ENCODE measurements at regions not wholly inside any gene's neighbourhood (a gene's known extent, or its start where the extent isn't known, plus 50 kb on each side); places are given as distances from the start of the nearest gene placed in this dataset.

DNA sequence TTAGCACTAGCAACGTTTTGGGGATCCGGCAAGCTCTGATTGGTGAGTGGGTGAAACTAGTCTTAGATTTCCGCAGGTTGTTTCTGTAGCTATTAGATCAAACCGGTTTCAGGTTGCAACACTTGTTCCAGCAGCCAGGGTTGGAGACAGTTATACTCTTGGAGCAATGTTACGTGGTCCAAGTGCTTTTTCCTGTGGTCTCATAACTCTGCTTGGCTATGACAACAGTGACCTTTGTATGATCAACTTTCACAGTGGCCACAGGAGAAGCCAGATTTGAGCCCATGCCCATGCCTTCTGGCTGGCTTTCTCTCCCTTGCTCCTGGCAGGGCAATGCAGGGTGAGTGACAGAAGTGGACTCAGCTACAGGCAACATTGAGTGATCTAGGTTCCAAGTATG lies 84.5 kb upstream of the TAF1B start:
- no peak for DNase-seq

DNA sequence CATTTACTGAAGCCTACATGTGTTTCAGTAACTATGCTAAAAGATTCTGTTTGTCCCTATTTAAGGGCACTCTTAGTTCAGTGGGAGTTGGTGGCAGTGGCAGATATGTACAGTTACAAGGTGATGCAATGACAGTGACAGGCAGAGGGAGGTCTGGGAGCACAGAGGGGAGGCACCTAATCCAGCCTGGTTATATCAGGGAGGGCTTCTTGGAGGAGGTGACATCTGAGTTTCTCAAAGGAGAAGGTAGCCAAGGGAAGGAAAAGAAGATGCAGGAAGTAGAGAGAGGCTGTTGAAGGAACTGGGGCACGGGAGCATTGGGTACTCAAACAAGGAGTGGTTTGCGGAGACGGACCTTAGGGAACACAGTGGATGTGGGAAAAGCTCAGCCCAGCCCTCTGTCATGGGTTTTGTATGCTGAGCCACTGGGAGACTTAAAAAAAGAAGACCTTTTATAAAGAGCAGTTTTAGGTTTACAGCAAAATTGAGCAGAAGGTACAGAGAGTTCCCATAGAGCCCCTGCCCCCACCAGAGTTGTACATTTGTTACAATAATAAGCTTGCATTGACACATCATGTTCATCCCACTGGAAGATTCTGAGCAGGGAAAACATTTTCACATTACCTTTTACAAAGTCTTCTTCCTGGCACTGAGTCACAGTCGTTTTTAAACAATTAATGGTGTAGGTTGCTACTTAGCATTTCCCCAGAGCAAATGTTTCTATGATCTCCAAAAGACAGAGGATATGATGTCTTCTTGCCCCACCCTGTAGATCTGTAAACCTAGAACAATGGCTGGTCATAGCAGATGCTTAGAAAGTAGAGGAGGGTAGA lies 83.0 kb upstream of the TAF1B start:
- no peak for DNase-seq

DNA sequence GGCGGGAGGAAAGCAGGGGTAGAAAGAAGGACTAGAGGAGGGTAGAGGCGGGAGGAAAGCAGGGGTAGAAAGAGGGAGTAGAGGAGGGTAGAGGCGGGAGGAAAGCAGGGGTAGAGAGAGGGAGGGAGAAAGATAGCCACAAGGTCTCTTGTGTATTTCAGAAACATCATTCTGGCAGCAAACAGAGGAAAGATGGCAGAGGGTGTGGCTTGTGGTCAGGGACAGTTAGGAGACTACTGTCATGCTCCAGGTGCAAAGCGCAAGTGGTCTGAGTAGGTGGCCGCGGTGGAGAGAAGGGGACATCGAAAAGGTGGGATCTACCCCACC lies 82.4 kb upstream of the TAF1B start:
- DNase-seq, result no peak

DNA sequence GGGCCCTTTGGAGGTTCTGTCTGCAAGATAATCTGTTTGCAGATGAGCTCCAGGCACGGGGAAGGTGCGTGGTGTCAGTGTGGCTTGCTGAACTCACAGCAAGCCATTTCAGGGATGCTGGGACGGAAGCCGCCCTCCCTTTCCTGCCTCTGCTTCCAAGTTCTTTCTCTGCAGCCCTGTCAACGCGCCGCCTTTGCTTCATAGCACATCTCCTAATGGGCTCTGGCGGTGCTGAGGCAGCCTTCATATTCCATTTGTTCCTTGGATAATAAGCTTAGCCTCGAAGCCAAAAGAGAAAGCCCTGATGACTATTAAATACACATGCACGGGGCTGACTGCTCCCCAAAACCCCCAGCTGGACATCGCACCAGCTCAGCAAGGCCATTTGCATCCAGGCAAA lies 81.7 kb upstream of the TAF1B start:
- peak; percentile 82 for DNase-seq

DNA sequence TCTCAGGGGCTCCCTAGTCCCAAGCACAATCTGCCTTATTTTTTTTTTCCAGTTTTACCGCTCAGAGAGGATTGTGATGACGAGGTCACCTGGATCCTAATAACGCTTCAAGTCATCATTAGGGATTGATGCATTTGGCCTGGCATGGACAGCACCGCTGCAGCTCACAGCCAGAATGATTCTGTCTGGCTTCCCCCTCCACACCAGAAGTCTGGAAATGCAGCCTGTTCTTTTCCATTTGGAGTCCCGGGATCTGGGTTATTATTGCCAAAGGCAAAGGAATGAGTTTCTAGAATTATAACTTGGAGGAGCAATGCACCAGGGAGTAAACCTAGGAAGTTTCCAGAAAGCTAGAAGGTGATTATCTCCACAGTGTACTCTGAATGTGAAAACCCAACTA lies 81.1 kb upstream of the TAF1B start:
- no peak for DNase-seq

DNA sequence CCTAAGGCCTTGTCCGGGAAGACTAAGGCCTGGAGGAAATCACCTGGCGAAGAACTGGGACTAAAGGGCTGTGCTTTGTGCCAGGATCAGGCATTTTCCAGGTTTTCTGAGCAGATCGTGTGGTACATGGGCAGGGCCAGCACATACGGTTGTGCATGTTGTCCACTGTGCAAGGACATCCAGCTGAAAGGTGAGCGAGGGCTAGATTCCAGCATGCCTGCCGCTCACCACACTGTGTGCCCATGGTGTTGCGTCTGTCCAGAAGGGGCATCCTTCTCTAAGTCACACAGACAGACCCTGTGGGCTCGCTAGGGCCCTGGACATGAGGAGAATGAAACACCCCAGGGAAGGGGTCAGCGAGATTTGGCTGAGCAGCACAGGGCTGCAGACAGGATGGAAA lies 80.3 kb upstream of the TAF1B start:
- DNase-seq, result no peak

DNA sequence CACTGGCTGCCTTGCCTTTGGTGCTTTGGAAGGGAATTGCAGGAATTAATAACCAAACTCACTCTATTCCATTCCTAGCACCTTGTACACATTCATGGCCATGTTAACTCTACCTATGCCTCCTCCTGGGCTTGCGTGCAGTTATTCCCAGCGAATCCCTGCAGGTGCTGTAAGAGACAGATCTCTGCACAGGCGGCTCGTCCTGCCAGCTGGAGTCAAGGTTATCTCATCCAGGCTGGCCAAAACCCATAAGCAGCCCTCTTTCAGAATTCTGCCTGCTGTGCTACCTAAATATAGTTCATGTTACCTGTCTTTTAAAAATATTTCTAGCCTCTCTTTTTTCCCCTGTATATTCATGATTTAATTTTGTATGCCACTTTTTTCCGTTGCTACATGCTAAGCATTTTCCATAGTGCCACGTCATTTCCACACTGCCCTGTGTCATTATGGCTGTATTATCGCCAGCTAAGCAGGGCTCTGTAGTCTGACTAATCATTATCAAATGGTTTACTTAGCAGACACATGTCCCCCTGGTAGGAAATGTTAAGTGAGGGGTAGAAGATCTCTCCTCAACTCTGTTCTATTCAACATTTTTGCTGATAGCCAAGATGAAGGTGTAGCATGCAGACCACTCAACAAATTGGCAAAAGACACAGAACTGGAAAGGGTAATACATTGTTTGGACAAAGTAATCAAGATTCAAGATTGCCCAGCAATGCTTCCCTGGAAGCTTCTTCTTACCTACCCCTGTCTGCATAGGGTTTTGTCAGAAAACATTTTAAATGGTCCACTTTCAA lies 79.7 kb upstream of the TAF1B start:
- DNase-seq, result no peak

DNA sequence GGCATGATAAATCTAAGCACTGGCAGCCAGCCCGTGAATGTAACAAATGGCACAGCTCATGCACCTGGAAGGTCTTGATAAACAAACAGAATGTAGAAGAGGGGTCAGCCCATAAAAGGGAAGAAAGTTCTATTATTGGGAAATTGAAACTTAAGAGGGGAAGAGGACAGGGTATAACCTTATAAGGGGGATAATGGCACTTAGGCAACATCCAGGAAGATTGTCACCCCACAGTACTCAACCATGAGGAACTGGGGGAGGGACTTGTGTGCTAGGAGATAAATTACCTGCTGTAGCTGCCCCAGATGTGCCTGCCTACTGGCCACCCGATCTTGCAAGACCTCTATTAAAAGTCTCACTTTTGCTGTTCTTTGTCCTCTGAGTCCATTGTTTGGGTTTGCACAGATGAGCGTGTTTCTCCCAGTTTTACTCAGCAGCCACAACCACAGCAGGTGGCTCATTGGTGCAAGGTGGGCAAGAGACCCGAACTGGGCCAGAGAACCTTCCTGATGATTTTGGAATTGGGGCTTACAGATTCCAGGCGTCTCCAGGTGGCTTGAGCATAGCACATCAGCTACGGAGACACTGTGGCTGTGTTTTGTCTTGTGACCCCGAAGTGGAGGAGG lies 79.0 kb upstream of the TAF1B start:
- DNase-seq, result no peak

DNA sequence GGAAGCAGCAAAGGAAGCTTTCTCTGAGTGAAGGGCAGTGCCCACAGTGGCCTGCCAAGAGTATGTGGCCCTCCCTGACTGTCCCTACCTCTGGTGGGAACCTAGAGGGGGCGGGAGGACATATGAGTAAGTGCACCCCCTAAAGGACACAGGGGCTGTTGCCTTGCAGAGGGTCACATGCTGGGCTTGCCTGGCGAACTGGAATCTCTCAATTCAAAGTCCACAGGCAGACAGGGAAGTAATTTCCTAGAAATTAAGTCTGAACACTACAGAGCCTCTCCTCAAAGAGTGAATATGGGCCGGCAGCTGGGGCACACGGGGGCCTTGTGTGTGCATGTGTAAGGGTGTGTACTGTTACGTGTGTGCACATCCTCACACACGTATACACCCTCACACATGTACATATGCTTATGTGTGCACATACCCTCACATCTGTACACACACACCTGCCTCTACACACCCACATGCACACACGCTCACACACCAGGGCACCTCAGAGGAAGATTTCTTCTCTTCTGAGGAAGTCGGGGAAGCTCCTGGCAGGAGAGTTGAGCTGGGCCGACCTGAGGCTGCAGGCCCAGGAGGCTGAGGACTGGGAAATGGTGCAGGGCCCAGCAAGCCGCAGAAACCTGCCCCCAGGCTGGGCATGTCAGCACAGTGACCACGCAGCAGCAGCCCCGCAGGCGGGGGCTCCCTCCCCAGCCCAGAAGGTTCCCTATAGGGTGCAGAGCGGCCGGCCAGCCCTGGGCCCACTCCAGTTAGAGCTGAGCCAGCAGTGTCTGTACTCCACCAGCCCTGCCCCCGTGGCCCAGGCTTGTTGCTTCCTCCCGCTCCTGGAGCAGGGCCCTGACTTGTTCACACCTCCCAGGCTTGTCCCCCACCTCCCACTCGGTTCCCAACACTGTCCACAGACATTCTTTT lies 77.4 kb upstream of the TAF1B start:
- no peak for DNase-seq

DNA sequence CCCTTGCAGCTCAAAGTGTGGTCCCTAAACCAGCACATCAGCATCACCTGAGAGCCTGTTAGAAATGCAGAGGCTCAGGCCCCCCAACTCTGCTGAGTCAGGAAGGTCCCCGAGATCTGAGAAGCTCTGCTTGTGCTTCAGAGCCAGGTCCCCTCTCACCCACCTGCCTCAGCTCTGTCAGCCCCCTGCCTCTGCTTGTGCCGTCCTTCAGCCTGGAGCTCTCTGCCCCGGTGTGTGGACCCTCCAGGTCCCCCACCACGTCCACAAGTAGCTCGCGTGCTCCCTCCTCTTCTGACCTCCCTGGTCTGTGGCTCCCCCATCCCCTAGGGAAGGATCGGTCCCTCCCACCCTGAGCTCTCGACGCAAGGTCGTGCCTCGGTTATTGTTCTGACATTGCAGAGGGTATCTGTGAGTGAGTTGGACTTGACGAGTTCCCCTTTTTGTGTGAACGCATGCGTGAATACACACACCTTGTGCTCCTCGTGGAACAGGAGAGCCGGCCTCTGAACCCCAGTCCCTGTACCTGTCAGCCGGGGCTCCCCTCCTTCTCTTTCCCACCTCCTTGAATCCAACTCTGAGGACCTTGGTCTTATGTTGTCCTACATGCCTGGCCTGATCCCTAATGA lies 75.5 kb upstream of the TAF1B start:
- DNase-seq, result no peak

DNA sequence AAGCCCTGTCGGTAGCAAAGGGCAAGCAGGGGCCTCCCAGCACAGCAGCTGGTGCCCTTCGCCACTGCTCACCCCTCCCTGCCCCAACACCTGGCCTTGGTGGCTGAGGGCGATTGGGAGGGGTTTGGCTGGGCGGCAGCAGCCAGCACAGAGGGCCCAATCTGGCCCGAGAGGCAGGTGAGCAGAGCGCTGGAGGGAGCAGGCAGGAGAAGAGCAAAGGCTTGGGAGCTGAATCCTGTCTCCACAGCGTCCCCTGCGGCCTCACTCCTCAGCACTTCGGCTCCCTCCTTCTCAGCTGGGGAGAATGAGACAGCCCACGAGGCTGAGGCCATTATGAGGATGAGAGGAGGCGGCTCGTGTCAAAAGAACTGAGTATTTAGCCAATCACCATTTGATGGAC lies 74.9 kb upstream of the TAF1B start:
- no peak for DNase-seq

DNA sequence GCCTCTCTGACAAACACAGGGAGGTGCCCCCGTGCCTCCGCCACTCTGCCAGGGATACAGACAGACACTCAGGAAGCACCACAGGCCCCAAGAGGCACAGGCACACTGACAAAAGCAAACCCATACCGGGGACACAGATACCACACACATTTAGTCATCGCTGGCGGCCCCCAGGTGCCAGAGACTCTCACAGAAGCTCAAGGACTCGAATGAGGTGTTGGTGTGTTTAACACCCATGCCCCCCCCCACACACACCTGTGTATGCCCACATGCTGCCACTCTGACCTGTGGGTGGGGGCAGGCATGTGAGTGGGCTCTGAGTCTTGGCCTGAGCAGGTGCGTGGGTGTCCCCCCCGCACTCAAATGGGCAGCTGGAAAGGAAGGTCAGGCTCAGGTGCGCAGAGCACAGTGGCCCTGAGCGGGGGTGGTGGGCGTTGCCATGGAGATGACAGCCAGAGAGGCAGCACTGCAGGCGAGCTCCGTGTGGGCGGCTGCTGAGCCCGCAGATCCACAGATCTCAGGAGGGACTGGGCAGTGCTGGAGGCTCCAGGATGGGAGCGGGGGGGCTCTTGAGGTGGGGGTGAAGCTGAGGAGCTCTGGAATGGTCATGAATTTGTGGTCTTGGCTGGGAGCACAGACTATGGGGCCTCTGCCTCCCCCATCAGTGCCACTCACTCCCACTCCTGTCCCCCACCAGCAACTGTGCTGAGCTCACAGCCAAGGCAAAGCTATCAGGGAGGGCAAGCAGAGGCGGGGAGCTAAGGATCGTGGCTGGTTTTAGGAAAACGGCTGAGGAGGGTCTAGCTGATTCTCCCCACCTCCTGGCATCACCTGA lies 73.9 kb upstream of the TAF1B start:
- DNase-seq, result peak; percentile 60

DNA sequence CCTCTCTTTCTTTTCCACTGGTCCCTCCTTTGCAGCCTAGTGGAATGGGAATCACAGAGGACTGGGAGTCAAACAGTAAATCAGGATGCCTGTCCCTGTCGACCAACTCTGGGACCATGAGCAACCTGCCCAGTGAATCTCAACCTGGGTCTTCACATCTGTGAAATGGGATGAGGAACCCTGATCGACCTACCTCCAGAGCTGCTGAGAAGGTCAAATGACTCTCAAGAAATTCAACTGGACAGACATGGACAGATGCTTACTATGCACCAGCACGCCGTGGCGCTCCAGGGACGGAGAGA lies 73.3 kb upstream of the TAF1B start:
- DNase-seq, result no peak

DNA sequence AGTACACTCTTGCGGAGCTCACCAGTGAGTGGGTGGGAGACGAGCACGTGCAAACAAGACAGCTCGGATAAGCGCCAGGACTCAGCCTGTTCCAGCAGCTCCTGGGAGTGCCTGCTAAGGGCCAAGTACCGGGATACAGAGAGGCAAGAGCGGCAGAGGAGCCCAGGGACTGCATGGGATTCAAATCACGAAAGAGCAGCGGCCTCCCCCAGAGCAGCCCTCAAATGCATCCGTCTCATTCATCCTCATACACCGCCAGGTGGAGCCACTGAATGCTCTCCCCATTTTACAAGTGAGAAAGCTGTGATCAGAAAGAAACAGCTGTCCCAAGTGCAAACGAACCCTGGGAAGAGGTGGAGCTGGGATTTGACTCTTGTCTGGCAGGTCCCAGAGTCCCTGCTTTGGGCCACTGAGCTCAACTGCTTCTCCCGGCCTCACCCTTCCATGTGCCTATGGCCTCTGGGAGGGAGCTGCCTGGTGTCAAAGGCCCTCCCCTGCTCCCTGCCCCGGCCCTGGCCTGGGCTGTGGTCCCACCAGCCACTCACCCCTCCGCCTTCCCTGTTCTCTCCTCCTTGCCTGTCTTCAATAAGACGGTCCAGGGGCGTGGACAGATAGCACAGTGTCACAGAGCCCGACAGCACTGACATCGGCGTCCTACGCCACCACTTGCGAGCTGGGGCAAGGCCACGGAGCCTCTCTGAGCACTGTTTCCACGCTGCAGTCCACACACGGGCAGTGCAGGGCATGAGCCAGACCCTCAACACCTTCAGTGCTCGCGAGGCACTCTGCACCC lies 72.8 kb upstream of the TAF1B start:
- DNase-seq, result peak; percentile 78

DNA sequence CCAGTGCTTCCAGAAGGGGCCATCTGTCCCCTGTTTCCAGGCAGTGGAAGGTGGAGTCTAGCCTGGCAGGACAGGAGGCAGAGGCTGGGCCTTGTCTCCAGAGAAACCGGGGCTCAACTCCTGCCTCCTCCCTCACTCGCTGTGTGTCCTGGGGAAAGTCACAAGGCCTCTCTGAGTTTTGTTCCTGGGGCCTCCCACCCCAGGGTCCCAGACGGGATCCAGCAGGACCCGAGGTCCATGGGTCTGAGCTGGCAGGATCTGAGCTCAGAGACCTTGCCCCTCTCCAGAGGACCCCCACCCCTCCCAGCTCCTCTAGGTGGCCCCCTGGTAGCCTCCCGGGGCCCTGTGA lies 72.2 kb upstream of the TAF1B start:
- DNase-seq, result no peak

DNA sequence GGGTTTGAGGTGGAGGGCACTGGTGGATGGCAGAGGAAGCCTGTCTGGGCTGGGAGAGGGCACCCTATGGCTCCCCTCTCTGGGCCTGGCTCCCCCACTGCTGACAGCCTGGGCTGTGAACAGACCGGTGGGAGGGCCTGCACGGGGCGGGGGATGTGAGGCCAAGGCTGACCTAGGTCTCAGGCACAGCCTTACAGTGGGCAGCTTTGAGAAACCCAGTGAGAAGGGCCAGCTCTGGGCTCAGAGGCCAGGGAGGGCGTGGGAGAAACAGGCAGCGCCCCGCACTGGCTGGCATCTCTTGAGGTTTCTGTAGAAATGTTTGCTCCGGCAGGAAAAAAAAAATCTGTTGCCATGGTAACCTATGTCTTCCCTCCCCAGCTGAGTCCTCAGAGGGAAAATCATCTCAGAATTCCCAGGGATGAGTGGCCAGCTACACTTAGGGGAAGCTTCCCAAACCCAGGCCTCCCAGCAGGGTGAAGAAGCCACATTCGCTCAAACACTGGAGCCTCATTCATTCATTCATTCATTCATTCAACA lies 71.7 kb upstream of the TAF1B start:
- peak; percentile 77 for DNase-seq

DNA sequence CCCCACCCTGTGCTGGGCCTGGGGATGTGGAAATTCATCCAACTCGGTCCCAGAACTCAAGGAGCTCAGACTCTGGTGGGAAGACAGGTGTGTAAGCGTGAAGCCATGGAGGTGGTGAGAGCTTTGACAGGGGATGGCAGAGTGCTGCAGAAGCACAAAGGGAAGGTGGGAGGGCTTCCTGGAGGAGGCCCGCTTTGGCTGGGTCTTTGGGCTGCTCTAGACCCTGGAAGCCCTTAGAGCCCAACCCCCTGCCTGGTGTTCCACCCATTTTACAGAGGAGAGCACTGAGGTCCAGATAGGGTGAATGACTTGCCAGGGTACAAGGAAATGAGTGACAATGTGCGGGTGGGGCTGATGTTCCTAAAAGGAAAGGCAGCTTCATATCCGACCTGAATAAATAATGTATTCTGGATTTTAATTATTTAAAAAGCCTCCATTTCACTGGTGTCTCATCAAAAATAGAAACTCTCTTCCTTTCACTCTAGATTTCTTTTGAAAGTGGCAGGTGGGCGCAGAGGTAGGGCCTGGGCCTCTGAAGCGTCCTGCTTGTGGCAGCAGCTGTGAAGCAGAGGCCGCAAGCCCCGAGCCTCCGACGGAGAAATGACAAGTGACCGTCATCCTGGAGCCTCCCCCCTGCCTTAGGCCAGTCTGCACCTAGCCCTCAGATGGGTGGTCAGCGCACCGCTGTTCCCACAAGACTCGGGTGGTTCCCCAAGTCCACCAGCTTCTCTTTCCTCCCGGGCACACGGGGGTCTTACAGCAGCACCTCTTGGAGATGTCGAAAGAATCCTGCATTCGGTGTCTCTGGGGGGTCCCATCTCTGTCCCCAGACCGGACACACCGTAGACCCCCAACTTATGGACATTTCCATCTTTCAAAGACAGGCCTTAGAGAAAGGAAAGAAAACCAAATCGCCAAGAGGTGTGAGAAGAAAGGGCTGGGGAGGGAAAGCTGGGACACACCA lies 71.0 kb upstream of the TAF1B start:
- DNase-seq, result no peak

DNA sequence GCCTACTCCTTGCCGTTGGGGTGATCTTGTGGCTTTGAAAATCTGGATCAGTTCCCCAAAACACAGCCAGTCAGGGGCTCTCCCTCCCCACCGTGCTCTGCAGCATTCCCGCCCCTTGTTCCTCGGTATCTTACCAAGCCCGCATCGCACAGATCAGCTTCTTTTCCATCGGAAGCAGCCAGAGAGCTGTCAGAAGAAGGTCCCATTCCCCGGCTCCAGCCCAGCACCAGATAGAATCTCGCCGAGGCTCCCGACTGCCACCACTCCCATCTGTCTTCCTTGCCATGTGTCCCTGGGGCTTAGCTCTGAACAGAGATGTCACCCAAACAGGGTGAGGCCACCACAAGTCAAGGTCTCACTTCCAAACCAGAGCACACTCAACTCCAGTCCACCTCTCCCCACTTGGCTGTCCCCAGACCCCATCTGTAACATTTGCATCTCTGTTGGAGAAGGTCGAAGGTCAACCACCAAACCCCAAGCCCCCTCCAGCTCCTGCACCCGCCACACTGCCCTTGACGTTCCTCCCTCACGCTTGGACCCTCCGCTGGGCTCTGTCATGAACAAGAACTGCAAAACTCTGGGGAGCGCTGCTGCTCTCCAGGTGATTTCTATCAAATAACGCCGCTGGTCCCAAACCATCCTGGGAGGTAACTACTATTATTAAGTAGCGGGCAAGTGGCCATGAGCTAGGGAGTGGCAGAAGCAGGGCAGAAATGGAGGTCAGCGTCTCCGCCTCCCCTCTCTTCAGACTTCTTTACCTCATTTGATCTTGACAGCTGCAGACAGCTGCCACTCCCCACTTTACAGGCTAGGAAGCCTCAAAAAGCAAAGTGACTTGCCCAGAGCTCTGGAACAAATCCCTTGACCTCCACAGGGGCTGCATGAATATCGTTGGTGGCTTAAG lies 70.0 kb upstream of the TAF1B start:
- no peak for DNase-seq

DNA sequence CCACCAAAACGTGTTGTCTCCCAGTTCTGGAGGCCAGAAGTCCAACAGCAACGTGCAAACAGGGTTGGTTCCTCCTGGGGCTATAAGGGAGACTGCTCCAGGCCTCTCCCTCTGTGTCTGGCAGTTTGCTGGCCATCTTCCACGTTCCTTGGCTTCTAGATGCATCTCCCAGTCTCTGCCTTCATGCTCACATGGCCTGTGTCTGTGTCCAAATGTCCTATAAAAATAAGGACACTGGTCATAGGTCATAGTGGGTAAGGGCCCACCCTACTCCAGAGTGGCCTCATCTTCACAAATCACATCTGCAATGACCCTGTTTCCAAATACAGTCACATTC lies 69.4 kb upstream of the TAF1B start:
- DNase-seq, result no peak
